A549 (cell line): ENCODE measurements at regions not wholly inside any gene's neighbourhood (a gene's known extent, or its start where the extent isn't known, plus 50 kb on each side); places are given as distances from the start of the nearest gene placed in this dataset.

Experiments
- ATAC-seq, 2 experiments: fragments of 200-7000 bp in 1 of 2; fragments of >200 bp in 1 of 2; cut with Nextera tagmentation in 1 of 2; cut with Tn5 transposase in 1 of 2; 3 replicates each; pipeline versions ENCODE4 v1.8.0 to v1.9.1; 2018 to 2020; ENCODE audit warnings: mild to moderate bottlenecking in 1 of 2, moderate library complexity in 1 of 2
- CTCF ChIA-PET: fragments of 300-600 bp; sonication (Branson Sonifier 250); formaldehyde crosslinking; extraction: SDS; loops from one replicate; lab custom pipeline; 2021; ENCODE audit warnings: antibody characterized with exemption, inconsistent platforms; lab: Yijun Ruan, JAX
- POLR2A ChIA-PET: fragments of 350-600 bp; formaldehyde crosslinking; extraction: SDS; loops from one replicate; lab custom pipeline; 2021; ENCODE audit warnings: antibody characterized with exemption, inconsistent platforms; lab: Yijun Ruan, JAX
- DNase-seq, 2 experiments: peaks; one replicate each; pipeline versions ENCODE4 v3.0.0 to v3.0.0-alpha.2; 2011 to 2016; ENCODE audit warnings: low read depth in 1 of 2, low spot score in 1 of 2
- FAIRE-seq: peaks from 2 replicates; lab custom pipeline; 2011; peaks lifted over from hg19 to GRCh38; lab: Jason Lieb, UNC
- H3K27ac ChIP-seq, 2 experiments: fragments of >200 bp; sonication (Bioruptor Twin); formaldehyde crosslinking; 3 replicates each; pipeline ENCODE4 v1.5.1; 2016 to 2017
- H3K4me1 ChIP-seq: fragments of >200 bp; sonication (Bioruptor Twin); formaldehyde crosslinking; 3 replicates; pipeline ENCODE4 v1.6.1; 2016
- H3K4me2 ChIP-seq: fragments of >200 bp; sonication (Bioruptor Twin); formaldehyde crosslinking; 3 replicates; pipeline ENCODE4 v1.6.1; 2016
- H3K4me3 ChIP-seq: fragments of >200 bp; sonication (Bioruptor Twin); formaldehyde crosslinking; 3 replicates; pipeline ENCODE4 v1.5.1; 2016
- H3K9me3 ChIP-seq: fragments of >200 bp; sonication (Bioruptor Twin); formaldehyde crosslinking; 3 replicates; pipeline ENCODE4 v1.6.1; 2016
- BHLHE40 ChIP-seq: IDR thresholded peaks from 2 replicates; pipeline ENCODE4 v1.6.1; 2012; ENCODE audit warnings: low read depth, low read length, inconsistent platforms
- CBX2 ChIP-seq: fragments of 200-600 bp; sonication (generic); IDR thresholded peaks from 2 replicates; pipeline ENCODE4 v1.6.1; 2016; ENCODE audit warnings: low read depth, mild to moderate bottlenecking, borderline replicate concordance
- CEBPB ChIP-seq, 2 experiments: fragments of >200 bp in 1 of 2; sonication (Bioruptor Twin) in 1 of 2; formaldehyde crosslinking in 1 of 2; IDR thresholded peaks; 2 replicates each; pipeline ENCODE4 v1.6.1; 2012 to 2016
- EHF ChIP-seq: fragments of 250-450 bp; sonication (Bioruptor Pico); IDR thresholded peaks from 2 replicates; pipeline ENCODE4 v1.5.0; 2020; ENCODE audit warnings: mild to moderate bottlenecking
- GATA3 ChIP-seq: IDR thresholded peaks from 2 replicates; pipeline ENCODE4 v1.6.1; 2012; ENCODE audit warnings: borderline replicate concordance
- HOXA7 ChIP-seq: fragments of 250-450 bp; sonication (Bioruptor Pico); IDR thresholded peaks from 2 replicates; pipeline ENCODE4 v1.5.0; 2020; ENCODE audit warnings: mild to moderate bottlenecking, moderate library complexity
- HOXB13 ChIP-seq: fragments of 250-450 bp; sonication (Bioruptor Pico); IDR thresholded peaks from 2 replicates; pipeline ENCODE4 v1.5.0; 2020; ENCODE audit warnings: low read depth, mild to moderate bottlenecking, moderate library complexity
- JUNB ChIP-seq: fragments of >200 bp; sonication (Bioruptor Twin); formaldehyde crosslinking; IDR thresholded peaks from 2 replicates; pipeline ENCODE4 v1.6.1; 2016
- MAFK ChIP-seq: fragments of 450-650 bp; IDR thresholded peaks from 2 replicates; pipeline ENCODE4 v1.6.1; 2014; ENCODE audit not compliant: partially characterized antibody
- MYC ChIP-seq: IDR thresholded peaks from 2 replicates; pipeline ENCODE4 v1.6.1; 2012; ENCODE audit warnings: mild to moderate bottlenecking, inconsistent platforms, low read length, improper control_type of control experiment, borderline replicate concordance
- NPAS2 ChIP-seq: fragments of 250-450 bp; sonication (Bioruptor Pico); IDR thresholded peaks from 2 replicates; pipeline ENCODE4 v1.8.0; 2022; ENCODE audit warnings: mild to moderate bottlenecking, moderate library complexity, borderline replicate concordance
- POLR2A ChIP-seq: IDR thresholded peaks from 2 replicates; pipeline ENCODE4 v1.6.1; 2012; ENCODE audit warnings: mild to moderate bottlenecking, low read length
- POLR2AphosphoS2 ChIP-seq: conservative IDR thresholded peaks from 2 replicates; pipeline ENCODE4 v1.6.1; 2012; ENCODE audit warnings: low read length, improper control_type of control experiment, inconsistent platforms
- RARB ChIP-seq: fragments of 250-450 bp; sonication (Bioruptor Pico); IDR thresholded peaks from 2 replicates; pipeline ENCODE4 v1.8.0; 2021; ENCODE audit warnings: mild to moderate bottlenecking, moderate library complexity
- SMC3 ChIP-seq: fragments of >200 bp; sonication (Bioruptor Twin); formaldehyde crosslinking; IDR thresholded peaks from 3 replicates; pipeline ENCODE4 v1.6.1; 2018; ENCODE audit warnings: inconsistent platforms
- WGBS: methylation state at CpG from one replicate; pipeline ENCODE4 v1.1.6; 2017; ENCODE audit errors: missing lambda C conversion rate; 5-methylcytosine and 5-hydroxymethylcytosine counted together
- TF ChIP-seq, protein P1 (sequence below): fragments of 150-350 bp; IDR thresholded peaks from 2 replicates; pipeline ENCODE4 v1.6.1; 2014; ENCODE audit warnings: low read depth, mild to moderate bottlenecking, low read length
- TF ChIP-seq, protein P2 (sequence below): IDR thresholded peaks from 2 replicates; pipeline ENCODE4 v1.6.1; 2012
- TF ChIP-seq, protein P3 (sequence below): fragments of >200 bp; sonication (Bioruptor Twin); formaldehyde crosslinking; IDR thresholded peaks from 2 replicates; pipeline ENCODE4 v1.6.1; 2016
- TF ChIP-seq, protein P4 (sequence below): fragments of 250-450 bp; sonication (Bioruptor Pico); IDR thresholded peaks from 2 replicates; pipeline ENCODE4 v1.5.0; 2020; ENCODE audit warnings: low read depth, mild to moderate bottlenecking, moderate library complexity
- TF ChIP-seq, protein P5 (sequence below): fragments of 250-450 bp; sonication (Bioruptor Pico); IDR thresholded peaks from 2 replicates; pipeline ENCODE4 v1.5.0; 2021; ENCODE audit warnings: mild to moderate bottlenecking, moderate library complexity, borderline replicate concordance
- TF ChIP-seq, protein P6 (sequence below): IDR thresholded peaks from 2 replicates; pipeline ENCODE4 v1.6.1; 2012; ENCODE audit warnings: low read depth, borderline replicate concordance

DNA sequence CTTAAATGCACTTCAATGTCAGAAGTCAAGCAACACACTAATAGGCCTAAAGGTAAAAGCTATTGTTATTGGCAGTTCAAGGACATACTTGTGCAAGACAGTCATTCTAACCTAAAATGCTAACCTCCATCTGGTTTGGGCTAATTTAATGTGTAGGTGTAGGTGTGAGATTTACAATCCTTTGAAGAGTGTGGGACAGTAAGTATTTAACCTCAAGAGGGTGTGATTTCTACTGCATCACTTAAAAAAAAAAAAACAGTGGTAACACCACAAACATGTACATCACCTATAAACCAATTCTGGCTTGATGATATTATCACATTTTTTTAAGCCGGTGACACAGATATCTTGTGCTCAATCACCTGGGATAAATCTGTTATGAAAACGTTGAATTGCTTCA, 127.5 kb upstream of the MEF2C start:
- ChIA-PET POLR2A (no interaction called here), CTCF (interaction anchor here (1.1 kb wide), 1 partner anchor 10 kb away, joined by 3 read pairs; no protein-coding TSS in a partner anchor)
- H3K4me1 ChIP-seq = no peaks in the 10 kb centered on the region
- H3K27ac ChIP-seq = no peak overlapping the region
- H3K4me2 ChIP-seq = no peak overlapping the region
- H3K9me3 ChIP-seq = no peaks in the 10 kb centered on the region
- DNase-seq (no peak), FAIRE-seq (no peak), ATAC-seq (no peak)
- no peak for TF ChIP-seq EHF (CRISPR knock-in tag)
- TF ChIP-seq HOXB13 = no peak
- TF ChIP-seq MYC = no peak
- TF ChIP-seq, protein P1, sequence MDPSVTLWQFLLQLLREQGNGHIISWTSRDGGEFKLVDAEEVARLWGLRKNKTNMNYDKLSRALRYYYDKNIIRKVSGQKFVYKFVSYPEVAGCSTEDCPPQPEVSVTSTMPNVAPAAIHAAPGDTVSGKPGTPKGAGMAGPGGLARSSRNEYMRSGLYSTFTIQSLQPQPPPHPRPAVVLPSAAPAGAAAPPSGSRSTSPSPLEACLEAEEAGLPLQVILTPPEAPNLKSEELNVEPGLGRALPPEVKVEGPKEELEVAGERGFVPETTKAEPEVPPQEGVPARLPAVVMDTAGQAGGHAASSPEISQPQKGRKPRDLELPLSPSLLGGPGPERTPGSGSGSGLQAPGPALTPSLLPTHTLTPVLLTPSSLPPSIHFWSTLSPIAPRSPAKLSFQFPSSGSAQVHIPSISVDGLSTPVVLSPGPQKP = no peak
- TF ChIP-seq, protein P2, sequence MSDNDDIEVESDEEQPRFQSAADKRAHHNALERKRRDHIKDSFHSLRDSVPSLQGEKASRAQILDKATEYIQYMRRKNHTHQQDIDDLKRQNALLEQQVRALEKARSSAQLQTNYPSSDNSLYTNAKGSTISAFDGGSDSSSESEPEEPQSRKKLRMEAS = no peak
- TF ChIP-seq, protein P3, sequence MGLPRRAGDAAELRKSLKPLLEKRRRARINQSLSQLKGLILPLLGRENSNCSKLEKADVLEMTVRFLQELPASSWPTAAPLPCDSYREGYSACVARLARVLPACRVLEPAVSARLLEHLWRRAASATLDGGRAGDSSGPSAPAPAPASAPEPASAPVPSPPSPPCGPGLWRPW = no peak
- TF ChIP-seq CEBPB (IDR thresholded peaks at IDR 0.05) = no peak
- no peak for TF ChIP-seq HOXA7 (CRISPR knock-in tag)
- TF ChIP-seq, protein P4, sequence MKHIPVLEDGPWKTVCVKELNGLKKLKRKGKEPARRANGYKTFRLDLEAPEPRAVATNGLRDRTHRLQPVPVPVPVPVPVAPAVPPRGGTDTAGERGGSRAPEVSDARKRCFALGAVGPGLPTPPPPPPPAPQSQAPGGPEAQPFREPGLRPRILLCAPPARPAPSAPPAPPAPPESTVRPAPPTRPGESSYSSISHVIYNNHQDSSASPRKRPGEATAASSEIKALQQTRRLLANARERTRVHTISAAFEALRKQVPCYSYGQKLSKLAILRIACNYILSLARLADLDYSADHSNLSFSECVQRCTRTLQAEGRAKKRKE (CRISPR knock-in tag) = no peak
- TF ChIP-seq MAFK = no peak
- no peak for TF ChIP-seq GATA3
- no peak for TF ChIP-seq CBX2
- TF ChIP-seq, protein P5, sequence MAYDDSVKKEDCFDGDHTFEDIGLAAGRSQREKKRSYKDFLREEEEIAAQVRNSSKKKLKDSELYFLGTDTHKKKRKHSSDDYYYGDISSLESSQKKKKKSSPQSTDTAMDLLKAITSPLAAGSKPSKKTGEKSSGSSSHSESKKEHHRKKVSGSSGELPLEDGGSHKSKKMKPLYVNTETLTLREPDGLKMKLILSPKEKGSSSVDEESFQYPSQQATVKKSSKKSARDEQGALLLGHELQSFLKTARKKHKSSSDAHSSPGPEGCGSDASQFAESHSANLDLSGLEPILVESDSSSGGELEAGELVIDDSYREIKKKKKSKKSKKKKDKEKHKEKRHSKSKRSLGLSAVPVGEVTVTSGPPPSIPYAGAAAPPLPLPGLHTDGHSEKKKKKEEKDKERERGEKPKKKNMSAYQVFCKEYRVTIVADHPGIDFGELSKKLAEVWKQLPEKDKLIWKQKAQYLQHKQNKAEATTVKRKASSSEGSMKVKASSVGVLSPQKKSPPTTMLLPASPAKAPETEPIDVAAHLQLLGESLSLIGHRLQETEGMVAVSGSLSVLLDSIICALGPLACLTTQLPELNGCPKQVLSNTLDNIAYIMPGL (CRISPR knock-in tag) = no peak
- TF ChIP-seq POLR2AphosphoS2 = no peak
- no peak for TF ChIP-seq POLR2A
- no peak overlapping the region for H3K4me3 ChIP-seq
- 48% methylated on average over 2 of the region's 2 CpGs for WGBS

DNA sequence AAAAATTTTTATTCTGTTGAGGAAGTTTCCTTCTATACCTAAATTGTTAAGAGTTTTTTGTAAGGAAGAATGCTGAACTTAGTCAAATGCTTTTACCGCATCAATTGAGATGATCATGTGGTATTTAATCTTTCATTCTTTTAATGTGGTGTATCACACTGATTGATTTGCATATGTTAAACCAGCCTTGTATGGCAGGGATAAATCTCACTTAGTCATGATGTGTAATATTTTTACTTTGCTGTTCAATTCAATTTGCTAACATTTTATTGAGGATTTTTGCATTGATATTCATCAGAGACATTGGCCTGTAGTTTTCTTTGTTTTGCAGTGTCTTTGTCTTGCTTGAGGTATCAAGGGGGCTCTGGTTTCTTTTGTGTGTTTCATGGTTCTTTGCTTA, 125.3 kb upstream of the MEF2C start:
- no peak for DNase-seq
- no peak overlapping the region for H3K27ac ChIP-seq
- TF ChIP-seq JUNB = no peak
- no peak for TF ChIP-seq MAFK
- TF ChIP-seq, protein P6, sequence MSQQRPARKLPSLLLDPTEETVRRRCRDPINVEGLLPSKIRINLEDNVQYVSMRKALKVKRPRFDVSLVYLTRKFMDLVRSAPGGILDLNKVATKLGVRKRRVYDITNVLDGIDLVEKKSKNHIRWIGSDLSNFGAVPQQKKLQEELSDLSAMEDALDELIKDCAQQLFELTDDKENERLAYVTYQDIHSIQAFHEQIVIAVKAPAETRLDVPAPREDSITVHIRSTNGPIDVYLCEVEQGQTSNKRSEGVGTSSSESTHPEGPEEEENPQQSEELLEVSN = no peak
- TF ChIP-seq, protein P4 (CRISPR knock-in tag) = no peak
- no peak for TF ChIP-seq SMC3
- TF ChIP-seq BHLHE40 = no peak
- no peak for TF ChIP-seq NPAS2 (CRISPR knock-in tag)
- TF ChIP-seq, protein P2 = no peak
- no peak for TF ChIP-seq RARB (CRISPR knock-in tag)
- TF ChIP-seq, all 56 proteins: peak for 0
- WGBS = 93% methylated on average over 1 of the region's 1 CpG
- H3K4me3 ChIP-seq = no peak overlapping the region
- FAIRE-seq = no peak
- no peaks in the 10 kb centered on the region for H3K4me1 ChIP-seq
- no peak overlapping the region for H3K4me2 ChIP-seq
- no peak for ATAC-seq
- ChIA-PET CTCF (no interaction called here), POLR2A (no interaction called here)
- no peaks in the 10 kb centered on the region for H3K9me3 ChIP-seq
